ENCODE measurements at regions not wholly inside any gene's neighbourhood (a gene's known extent, or its start where the extent isn't known, plus 50 kb on each side); places are given as distances from the start of the nearest gene placed in this dataset.
"Not testable (repeated sequence)": the region's sequence is repeated elsewhere in the genome, so short reads cannot be mapped to it uniquely, and the experiment has no call there.

DNA sequence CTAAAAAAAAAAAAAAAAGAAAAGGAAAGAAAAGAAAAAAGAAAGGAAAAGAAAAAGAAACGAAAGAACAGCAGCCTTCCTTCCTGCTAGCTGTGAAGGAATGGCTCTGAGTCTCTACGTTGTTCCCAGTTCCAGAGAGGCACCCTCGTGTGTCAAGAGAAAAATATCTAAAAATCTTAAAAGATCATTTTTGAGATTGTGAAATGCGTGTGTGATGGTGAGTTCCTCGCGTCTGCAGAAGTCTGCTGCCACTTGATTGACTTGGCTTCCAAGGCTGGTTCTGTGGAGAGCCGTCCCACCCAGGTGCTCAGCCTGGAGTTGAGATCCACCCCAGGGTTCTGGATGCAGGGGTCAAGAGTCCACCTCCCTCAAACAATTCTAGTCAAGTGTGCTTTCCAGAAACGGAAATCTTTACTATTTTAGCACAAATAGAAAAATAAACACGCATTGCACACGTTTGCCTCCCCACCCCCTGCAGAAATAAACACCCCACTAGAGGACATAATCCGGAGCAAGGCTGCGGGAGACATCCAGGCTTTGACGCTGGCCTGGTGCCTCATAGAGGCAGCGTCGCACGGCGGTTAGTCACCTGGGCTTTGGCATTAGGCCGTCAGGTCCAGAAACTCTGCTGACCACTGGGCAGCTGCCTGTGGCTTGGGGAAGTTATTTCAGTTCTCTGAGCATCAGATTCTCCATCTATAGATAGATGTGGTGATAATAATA, 265.4 kb downstream of the FAM43A start:
- Histone ChIP-seq H3K9ac (ENCODE audit: low read length) (no peak overlapping the region), H3K36me3 (replicated peaks in 1 of 2; ENCODE audit: control extremely low read depth in 1 of 2, control insufficient read depth in 1 of 2, extremely low read depth in 1 of 2, insufficient read depth in 2 of 2, low read length in 1 of 2) (no peaks in the 10 kb centered on the region), H3K4me1 (ENCODE audit: control insufficient read depth in 2 of 2, insufficient read depth in 2 of 2, low read length in 2 of 2) (no peaks in the 10 kb centered on the region), H4K20me1 (ENCODE audit: control insufficient read depth, insufficient read depth, low read length, poor library complexity, severe bottlenecking) (no peaks in the 10 kb centered on the region), H3K4me3 (ENCODE audit: control extremely low read depth in 1 of 5, extremely low read depth in 1 of 5, insufficient read depth in 1 of 5, low read depth in 2 of 5, low read length in 4 of 5) (no peak overlapping the region), H3K9me3 (ENCODE audit: control extremely low read depth in 1 of 3, control insufficient read depth in 2 of 3, insufficient read depth in 1 of 3, low read length in 2 of 3) (peaks cover 0 to 10% (median 7%) of the 10 kb centered on the region in 3 donors), H3K79me2 (ENCODE audit: control insufficient read depth, insufficient read depth, low read length) (no peaks in the 10 kb centered on the region), H3K4me2 (replicated peaks; ENCODE audit: low read depth, low read length, poor library complexity, severe bottlenecking) (no peak overlapping the region), H3K27me3 (replicated peaks in 1 of 4; ENCODE audit: control extremely low read depth in 1 of 4, control insufficient read depth in 3 of 4, insufficient read depth in 4 of 4, low read length in 3 of 4) (peaks cover 0 to under 1% (median 0%) of the 10 kb centered on the region in 4 experiments), H3K27ac (ENCODE audit: low read length in 2 of 2) (no peak overlapping the region), H2AFZ (ENCODE audit: insufficient read depth, low read depth, low read length, poor library complexity, severe bottlenecking) (no peak overlapping the region)
- ChIA-PET POLR2A (no interaction called here), CTCF (interaction anchor here (0.7 kb wide), 1 partner anchor 272 kb away, joined by 4 read pairs; no protein-coding TSS in a partner anchor)
- no peak for TF ChIP-seq EZH2 (IDR thresholded peaks at IDR 0.05; ENCODE audit: borderline replicate concordance, insufficient read depth, low read depth, low read length, poor library complexity, severe bottlenecking)
- TF ChIP-seq, protein P1, sequence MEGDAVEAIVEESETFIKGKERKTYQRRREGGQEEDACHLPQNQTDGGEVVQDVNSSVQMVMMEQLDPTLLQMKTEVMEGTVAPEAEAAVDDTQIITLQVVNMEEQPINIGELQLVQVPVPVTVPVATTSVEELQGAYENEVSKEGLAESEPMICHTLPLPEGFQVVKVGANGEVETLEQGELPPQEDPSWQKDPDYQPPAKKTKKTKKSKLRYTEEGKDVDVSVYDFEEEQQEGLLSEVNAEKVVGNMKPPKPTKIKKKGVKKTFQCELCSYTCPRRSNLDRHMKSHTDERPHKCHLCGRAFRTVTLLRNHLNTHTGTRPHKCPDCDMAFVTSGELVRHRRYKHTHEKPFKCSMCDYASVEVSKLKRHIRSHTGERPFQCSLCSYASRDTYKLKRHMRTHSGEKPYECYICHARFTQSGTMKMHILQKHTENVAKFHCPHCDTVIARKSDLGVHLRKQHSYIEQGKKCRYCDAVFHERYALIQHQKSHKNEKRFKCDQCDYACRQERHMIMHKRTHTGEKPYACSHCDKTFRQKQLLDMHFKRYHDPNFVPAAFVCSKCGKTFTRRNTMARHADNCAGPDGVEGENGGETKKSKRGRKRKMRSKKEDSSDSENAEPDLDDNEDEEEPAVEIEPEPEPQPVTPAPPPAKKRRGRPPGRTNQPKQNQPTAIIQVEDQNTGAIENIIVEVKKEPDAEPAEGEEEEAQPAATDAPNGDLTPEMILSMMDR (IDR thresholded peaks at IDR 0.05) = no peak
- ATAC-seq (ENCODE audit: low read depth) (no peak), DNase-seq (no peak)
- no peak overlapping the region for H3K27ac Mint-ChIP-seq
- no peak overlapping the region for H3K4me3 Mint-ChIP-seq
- intact Hi-C loops (cut with micrococcal nuclease) = no loop called here
- H3K4me1 Mint-ChIP-seq = peaks cover 1% of the 10 kb centered on the region
- peaks cover 3% of the 10 kb centered on the region for H3K9me3 Mint-ChIP-seq (ENCODE audit: insufficient read depth)
- peaks cover 4% of the 10 kb centered on the region for H3K27me3 Mint-ChIP-seq
- WGBS (ENCODE audit: insufficient coverage) = 91% methylated on average over 13 of the region's 18 CpGs

DNA sequence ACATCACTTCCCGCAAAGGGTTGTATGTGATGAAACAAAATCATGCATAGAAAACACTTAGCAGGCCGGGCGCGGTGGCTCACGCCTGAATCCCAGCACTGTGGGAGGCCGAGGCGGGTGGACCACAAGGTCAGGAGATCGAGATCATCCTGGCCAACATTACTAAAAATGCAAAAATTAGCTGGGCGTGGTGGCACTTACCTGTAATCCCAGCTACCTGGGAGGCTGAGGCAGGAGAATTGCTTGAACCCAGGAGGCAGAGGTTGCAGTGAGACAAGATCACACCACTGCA, 265.9 kb downstream of the FAM43A start:
- intact Hi-C loops (cut with micrococcal nuclease); H3K27ac ChIP-seq (ENCODE audit: low read length in 2 of 2); H2AFZ ChIP-seq (ENCODE audit: insufficient read depth, low read depth, low read length, poor library complexity, severe bottlenecking); H3K4me1 ChIP-seq (ENCODE audit: control insufficient read depth in 2 of 2, insufficient read depth in 2 of 2, low read length in 2 of 2); H4K20me1 ChIP-seq (ENCODE audit: control insufficient read depth, insufficient read depth, low read length, poor library complexity, severe bottlenecking); H3K27me3 Mint-ChIP-seq; POLR2A ChIA-PET; H3K79me2 ChIP-seq (ENCODE audit: control insufficient read depth, insufficient read depth, low read length); H3K4me3 Mint-ChIP-seq; ATAC-seq (ENCODE audit: low read depth); H3K9me3 Mint-ChIP-seq (ENCODE audit: insufficient read depth); CTCF ChIA-PET; H3K4me2 ChIP-seq (replicated peaks; ENCODE audit: low read depth, low read length, poor library complexity, severe bottlenecking); H3K27me3 ChIP-seq (replicated peaks in 1 of 4; ENCODE audit: control extremely low read depth in 1 of 4, control insufficient read depth in 3 of 4, insufficient read depth in 4 of 4, low read length in 3 of 4); H3K4me3 ChIP-seq (ENCODE audit: control extremely low read depth in 1 of 5, extremely low read depth in 1 of 5, insufficient read depth in 1 of 5, low read depth in 2 of 5, low read length in 4 of 5); DNase-seq; H3K9ac ChIP-seq (ENCODE audit: low read length); H3K27ac Mint-ChIP-seq; H3K36me3 ChIP-seq (replicated peaks in 1 of 2; ENCODE audit: control extremely low read depth in 1 of 2, control insufficient read depth in 1 of 2, extremely low read depth in 1 of 2, insufficient read depth in 2 of 2, low read length in 1 of 2); H3K4me1 Mint-ChIP-seq: not testable (repeated sequence)
- peaks cover 0 to 10% (median 7%) of the 10 kb centered on the region in 3 donors for H3K9me3 ChIP-seq (ENCODE audit: control extremely low read depth in 1 of 3, control insufficient read depth in 2 of 3, insufficient read depth in 1 of 3, low read length in 2 of 3)
- 88% methylated on average over 7 of the region's 9 CpGs for whole genome bisulfite sequencing (ENCODE audit: insufficient coverage)

Data from B cell (primary cell).